RWPE1 (cell line): ENCODE measurements at regions not wholly inside any gene's neighbourhood (a gene's known extent, or its start where the extent isn't known, plus 50 kb on each side); places are given as distances from the start of the nearest gene placed in this dataset.

Experiments
- CTCF ChIA-PET: fragments of 350-600 bp; sonication (Branson Sonifier 250); formaldehyde crosslinking; extraction: SDS; loops from one replicate; lab custom pipeline; 2021; lab: Yijun Ruan, JAX
- POLR2A ChIA-PET: fragments of 400-600 bp; formaldehyde crosslinking; extraction: SDS; loops from one replicate; lab custom pipeline; 2020; ENCODE audit warnings: antibody characterized with exemption; ENCODE audit not compliant: low non-redundant PET; lab: Yijun Ruan, JAX
- DNase-seq: peaks from one replicate; pipeline ENCODE4 v3.0.0; 2012; ENCODE audit warnings: low spot score
- H3K27ac ChIP-seq: fragments of 450-650 bp; 2 replicates; pipeline ENCODE4 v1.5.1; 2017
- TF ChIP-seq, protein P1 (sequence below): fragments of 450-650 bp; conservative IDR thresholded peaks from 2 replicates; pipeline ENCODE4 v1.5.1; 2017; ENCODE audit warnings: low read depth, mild to moderate bottlenecking

DNA sequence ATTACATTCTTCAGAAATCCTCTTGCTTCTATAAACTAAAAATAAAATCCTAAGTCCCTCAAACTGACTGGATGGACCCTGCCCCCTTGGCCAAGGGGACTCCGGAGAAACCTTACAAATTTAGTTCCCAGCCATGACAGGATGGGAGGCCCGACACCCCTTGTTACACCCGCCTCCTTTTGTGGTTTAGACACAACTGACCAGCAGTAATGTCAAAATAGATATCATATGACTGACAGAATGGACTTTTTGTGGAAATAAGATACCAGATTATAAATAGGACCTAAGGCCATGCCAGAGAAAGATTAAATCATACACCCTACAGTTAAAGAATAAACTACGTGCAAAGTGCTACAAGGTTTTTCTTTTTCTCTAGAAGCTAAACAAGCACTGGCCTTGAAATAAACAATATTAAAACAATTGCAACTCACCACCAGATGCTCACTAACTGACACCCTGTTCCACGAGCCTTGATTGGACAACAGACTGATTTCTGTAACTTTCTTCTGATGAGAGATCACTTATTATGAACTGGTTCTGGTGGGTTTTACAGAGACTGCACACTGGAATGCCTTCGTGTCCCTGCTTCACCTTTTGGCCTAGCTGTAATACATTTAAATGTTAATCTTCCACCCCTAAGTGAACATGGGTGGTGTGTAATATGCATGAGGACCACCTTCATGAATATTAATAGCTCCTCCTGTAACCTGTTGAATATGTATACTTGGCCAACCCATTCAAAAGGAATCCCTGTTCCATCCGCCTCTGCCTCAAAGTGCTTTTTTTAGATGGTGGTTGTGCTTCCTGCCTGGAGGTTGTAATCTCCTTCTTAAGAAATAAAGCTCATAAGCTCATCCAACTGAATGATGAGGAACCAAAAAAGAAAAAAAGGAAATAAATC is 99.6 kb downstream of the ODF2L start:
- TF ChIP-seq, protein P1, sequence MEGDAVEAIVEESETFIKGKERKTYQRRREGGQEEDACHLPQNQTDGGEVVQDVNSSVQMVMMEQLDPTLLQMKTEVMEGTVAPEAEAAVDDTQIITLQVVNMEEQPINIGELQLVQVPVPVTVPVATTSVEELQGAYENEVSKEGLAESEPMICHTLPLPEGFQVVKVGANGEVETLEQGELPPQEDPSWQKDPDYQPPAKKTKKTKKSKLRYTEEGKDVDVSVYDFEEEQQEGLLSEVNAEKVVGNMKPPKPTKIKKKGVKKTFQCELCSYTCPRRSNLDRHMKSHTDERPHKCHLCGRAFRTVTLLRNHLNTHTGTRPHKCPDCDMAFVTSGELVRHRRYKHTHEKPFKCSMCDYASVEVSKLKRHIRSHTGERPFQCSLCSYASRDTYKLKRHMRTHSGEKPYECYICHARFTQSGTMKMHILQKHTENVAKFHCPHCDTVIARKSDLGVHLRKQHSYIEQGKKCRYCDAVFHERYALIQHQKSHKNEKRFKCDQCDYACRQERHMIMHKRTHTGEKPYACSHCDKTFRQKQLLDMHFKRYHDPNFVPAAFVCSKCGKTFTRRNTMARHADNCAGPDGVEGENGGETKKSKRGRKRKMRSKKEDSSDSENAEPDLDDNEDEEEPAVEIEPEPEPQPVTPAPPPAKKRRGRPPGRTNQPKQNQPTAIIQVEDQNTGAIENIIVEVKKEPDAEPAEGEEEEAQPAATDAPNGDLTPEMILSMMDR, result no peak
- ChIA-PET CTCF (interaction anchor here (0.6 kb wide), 1 partner anchor 17 kb away, joined by 3 read pairs; no protein-coding TSS in a partner anchor), POLR2A (no interaction called here)
- H3K27ac ChIP-seq, result no peak overlapping the region
- no peak for DNase-seq

DNA sequence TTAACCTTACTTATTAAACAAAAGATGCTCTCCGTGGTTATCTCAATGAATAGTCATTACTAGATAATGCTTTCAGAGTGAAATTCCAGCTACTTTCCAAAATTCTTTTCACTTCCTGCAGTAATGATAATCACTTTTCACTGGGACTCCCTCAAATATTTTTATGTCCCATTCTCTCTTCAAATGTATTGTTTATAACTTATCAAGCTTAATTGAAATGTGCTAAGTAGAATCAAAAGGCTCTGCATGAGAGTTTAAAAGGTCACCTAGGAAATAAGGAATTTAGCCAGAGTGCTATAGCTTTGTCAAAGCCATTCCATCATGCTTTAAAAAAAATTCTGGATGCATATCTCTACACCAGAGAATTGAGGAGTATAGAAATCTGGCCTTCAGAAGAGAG is 106.4 kb downstream of the ODF2L start:
- no peak overlapping the region for H3K27ac ChIP-seq
- ChIA-PET CTCF (no interaction called here), POLR2A (no interaction called here)
- TF ChIP-seq, protein P1, result no peak
- no peak for DNase-seq

DNA sequence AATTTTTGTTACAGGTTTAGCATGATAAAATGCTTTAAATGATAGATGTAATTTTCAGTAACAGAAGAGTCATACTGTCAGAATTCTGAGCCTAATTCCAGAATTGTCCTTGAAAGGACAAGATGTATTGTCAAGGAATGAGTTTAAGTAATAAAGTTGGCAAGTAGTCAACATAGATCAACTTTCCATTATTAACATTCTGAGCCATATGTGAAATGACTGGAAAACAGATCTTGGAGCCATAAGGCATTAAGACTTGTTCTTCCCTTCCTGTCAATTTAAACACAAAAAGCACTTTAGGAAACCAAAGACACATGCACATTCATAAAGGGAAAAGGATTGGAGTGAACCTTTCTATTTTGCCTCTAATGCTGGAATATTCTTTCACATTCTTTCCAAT is 107.0 kb downstream of the ODF2L start:
- no peak overlapping the region for H3K27ac ChIP-seq
- no peak for DNase-seq
- TF ChIP-seq, protein P1, result no peak
- POLR2A ChIA-PET, result no interaction called here
- CTCF ChIA-PET, result no interaction called here

DNA sequence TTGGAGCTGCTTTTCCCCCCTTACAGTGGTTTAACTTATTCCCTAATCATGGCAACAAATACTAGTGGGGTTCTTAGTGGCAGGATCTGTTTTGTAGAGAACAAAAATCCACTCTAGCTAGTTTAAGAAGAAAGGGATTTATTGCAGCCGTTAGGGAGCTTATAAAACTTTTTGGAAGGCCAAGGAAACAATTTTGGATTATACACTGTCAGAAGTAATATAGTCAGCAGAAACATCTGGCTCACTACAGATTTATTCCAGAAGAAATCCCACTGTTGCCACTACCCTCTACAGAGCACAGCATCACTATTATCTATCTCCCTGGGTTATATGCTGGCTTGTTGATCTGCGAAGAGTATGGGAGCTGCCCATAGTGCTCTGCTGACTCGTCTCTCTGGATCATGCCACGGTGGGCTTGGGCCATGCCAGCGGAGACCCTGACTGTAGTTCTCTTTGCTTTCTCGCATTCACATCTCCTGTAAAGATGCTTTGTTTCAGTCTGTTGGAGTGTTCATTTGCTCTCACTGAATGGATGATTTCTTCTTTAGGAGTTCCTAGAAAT is 107.5 kb downstream of the ODF2L start:
- CTCF ChIA-PET, result interaction anchor here (0.6 kb wide), 1 partner anchor 85 kb away, joined by 3 read pairs; no protein-coding TSS in a partner anchor
- POLR2A ChIA-PET, result no interaction called here
- no peak for DNase-seq
- TF ChIP-seq, protein P1, result no peak
- H3K27ac ChIP-seq, result no peak overlapping the region

DNA sequence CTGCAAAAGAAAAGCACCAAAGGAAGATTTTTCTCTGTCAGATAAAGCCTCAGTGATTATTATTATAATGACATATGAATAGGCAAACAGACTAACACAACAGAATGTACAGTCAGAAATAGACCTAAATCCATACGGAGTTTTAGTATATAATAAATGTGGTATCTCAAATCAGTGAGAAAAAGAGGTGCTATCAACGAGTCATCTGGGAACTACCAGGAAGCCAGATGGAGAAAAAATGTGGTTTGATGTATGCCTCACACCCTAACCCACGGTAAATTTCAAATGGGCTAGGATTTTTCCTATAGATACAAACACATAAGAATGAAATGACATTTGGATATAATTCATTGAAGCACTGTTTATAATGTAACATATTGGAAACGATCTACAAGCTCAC is 110.3 kb downstream of the ODF2L start:
- CTCF ChIA-PET, result no interaction called here
- POLR2A ChIA-PET, result no interaction called here
- DNase-seq, result no peak
- no peak overlapping the region for H3K27ac ChIP-seq
- TF ChIP-seq, protein P1, result no peak

DNA sequence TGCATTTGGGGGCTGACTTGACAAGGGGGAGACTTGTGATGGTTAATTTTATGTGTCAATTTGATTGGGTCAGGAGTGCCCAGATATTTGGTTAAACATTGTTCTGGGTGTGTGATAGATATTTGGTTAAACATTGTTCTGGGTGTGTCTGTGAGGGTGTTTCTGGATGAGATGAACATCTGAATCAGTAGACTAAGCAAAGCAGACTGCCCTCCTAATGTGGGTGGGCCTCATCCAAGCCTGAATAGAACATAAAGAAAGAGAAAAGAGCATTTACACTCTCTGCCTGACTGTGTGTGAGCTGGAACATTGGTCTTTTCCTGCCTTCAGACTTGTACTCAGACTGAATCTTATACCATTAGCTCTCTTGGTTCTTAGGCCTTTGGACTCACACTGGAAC is 113.5 kb downstream of the ODF2L start:
- DNase-seq, result no peak
- TF ChIP-seq, protein P1, result no peak
- no peak overlapping the region for H3K27ac ChIP-seq
- ChIA-PET POLR2A (no interaction called here), CTCF (interaction anchor here (0.6 kb wide), 1 partner anchor 30 kb away, joined by 3 read pairs; no protein-coding TSS in a partner anchor)
